ENCODE measurements at regions not wholly inside any gene's neighbourhood (a gene's known extent, or its start where the extent isn't known, plus 50 kb on each side); places are given as distances from the start of the nearest gene placed in this dataset.

GRCh38 chr7:16007911-16008310, 321.4 kb upstream of the MEOX2 start:
- no peak for DNase-seq (ENCODE audit: low read depth in 3 of 3)

- no peak for DNase-seq (ENCODE audit: low read depth in 3 of 3)
Measured at GRCh38 chr7:16004702-16005101, 318.2 kb upstream of the MEOX2 start.

- DNase-seq (ENCODE audit: low read depth in 3 of 3) = no peak
Measured at GRCh38 chr7:16001477-16001876, 315.0 kb upstream of the MEOX2 start.

GRCh38 chr7:15998617-15999016, 312.1 kb upstream of the MEOX2 start:
- no peak for DNase-seq (ENCODE audit: low read depth in 3 of 3)

GRCh38 chr7:15995027-15995426, 308.5 kb upstream of the MEOX2 start:
- no peak for DNase-seq (ENCODE audit: low read depth in 3 of 3)

GRCh38 chr7:15989194-15989593, 302.7 kb upstream of the MEOX2 start:
- DNase-seq (ENCODE audit: low read depth in 3 of 3) = no peak

GRCh38 chr7:15985587-15986384, 299.3 kb upstream of the MEOX2 start:
- no peak for DNase-seq (ENCODE audit: low read depth in 3 of 3)

GRCh38 chr7:15977663-15978062, 291.2 kb upstream of the MEOX2 start:
- no peak for DNase-seq (ENCODE audit: low read depth in 3 of 3)

- no peak for DNase-seq (ENCODE audit: low read depth in 3 of 3)
Measured at GRCh38 chr7:15972862-15973275, 286.4 kb upstream of the MEOX2 start.

- DNase-seq (ENCODE audit: low read depth in 3 of 3) = no peak
Measured at GRCh38 chr7:15967551-15967950, 281.1 kb upstream of the MEOX2 start.

GRCh38 chr7:15967121-15967520, 280.6 kb upstream of the MEOX2 start:
- no peak for DNase-seq (ENCODE audit: low read depth in 3 of 3)

- no peak for DNase-seq (ENCODE audit: low read depth in 3 of 3)
Measured at GRCh38 chr7:15963206-15963605, 276.7 kb upstream of the MEOX2 start.

GRCh38 chr7:15954671-15955354, 268.3 kb upstream of the MEOX2 start:
- no peak for DNase-seq (ENCODE audit: low read depth in 3 of 3)

GRCh38 chr7:15950299-15950698, 263.8 kb upstream of the MEOX2 start:
- no peak for DNase-seq (ENCODE audit: low read depth in 3 of 3)

- DNase-seq (ENCODE audit: low read depth in 3 of 3) = no peak
Measured at GRCh38 chr7:15947754-15948153, 261.3 kb upstream of the MEOX2 start.

GRCh38 chr7:15938115-15938514, 251.6 kb upstream of the MEOX2 start:
- DNase-seq (ENCODE audit: low read depth in 3 of 3) = no peak

GRCh38 chr7:15937571-15937970, 251.1 kb upstream of the MEOX2 start:
- DNase-seq (ENCODE audit: low read depth in 3 of 3) = no peak

GRCh38 chr7:15936991-15937390, 250.5 kb upstream of the MEOX2 start:
- no peak for DNase-seq (ENCODE audit: low read depth in 3 of 3)

GRCh38 chr7:15932318-15932717, 245.8 kb upstream of the MEOX2 start:
- no peak for DNase-seq (ENCODE audit: low read depth in 3 of 3)

GRCh38 chr7:15929411-15929810, 242.9 kb upstream of the MEOX2 start:
- DNase-seq (ENCODE audit: low read depth in 3 of 3) = no peak

GRCh38 chr7:15925608-15926007, 239.1 kb upstream of the MEOX2 start:
- no peak for DNase-seq (ENCODE audit: low read depth in 3 of 3)

GRCh38 chr7:15924910-15925309, 238.4 kb upstream of the MEOX2 start:
- DNase-seq (ENCODE audit: low read depth in 3 of 3) = no peak

GRCh38 chr7:15922002-15922401, 235.5 kb upstream of the MEOX2 start:
- DNase-seq (ENCODE audit: low read depth in 3 of 3) = no peak
